ENCODE measurements at regions not wholly inside any gene's neighbourhood (a gene's known extent, or its start where the extent isn't known, plus 50 kb on each side); places are given as distances from the start of the nearest gene placed in this dataset.

DNA sequence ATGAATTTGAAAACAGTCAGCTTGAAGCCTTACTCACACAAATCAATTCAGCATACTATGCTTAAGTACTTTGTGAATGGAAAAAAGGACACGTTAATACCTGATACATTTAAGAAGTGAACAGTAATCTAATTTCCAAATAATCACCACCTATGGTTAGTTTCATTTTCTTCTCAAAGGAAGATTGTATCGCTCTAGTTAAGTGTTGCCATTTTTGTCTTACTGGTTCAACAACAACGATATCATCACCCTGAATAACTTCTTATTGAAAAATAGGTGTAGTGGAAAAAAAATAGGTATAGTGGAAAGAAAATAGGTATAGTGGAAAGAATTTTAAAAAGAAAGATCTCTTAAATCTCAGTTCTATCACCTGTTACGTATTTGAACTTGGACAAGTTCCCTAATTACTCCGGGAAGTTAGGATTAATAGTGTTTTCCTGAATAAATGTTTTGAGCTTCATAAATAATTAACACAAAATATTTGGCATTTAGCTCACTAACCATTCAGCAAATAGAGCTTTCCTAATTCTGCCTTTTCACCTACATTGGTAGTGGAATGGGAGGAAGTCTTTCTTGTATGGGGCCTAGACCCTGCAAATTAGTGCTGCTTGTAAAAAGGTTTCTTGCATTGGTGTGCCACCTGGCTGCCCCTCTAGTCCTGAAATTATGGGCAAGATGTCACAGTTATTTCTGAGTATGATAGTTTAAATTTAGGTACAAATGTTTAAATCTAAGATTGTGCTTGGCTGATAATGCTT is 502.6 kb upstream of the NMUR2 start:
- TF ChIP-seq CTCF (IDR thresholded peaks at IDR 0.05) (no peak), EZH2 (IDR thresholded peaks at IDR 0.05; ENCODE audit: borderline replicate concordance, insufficient read depth, low read depth, low read length, poor library complexity, severe bottlenecking) (no peak)
